SK-N-SH treated with all-trans-retinoic acid at 6 μM for 48 hours (cell line): ENCODE measurements at regions not wholly inside any gene's neighbourhood (a gene's known extent, or its start where the extent isn't known, plus 50 kb on each side); places are given as distances from the start of the nearest gene placed in this dataset.
"Not testable (repeated sequence)": the region's sequence is repeated elsewhere in the genome, so short reads cannot be mapped to it uniquely, and the experiment has no call there.

Experiments used
- ATAC-seq: fragments of 200-7000 bp; cut with Tn5 transposase; 3 replicates; pipeline ENCODE4 v1.9.1; 2020; ENCODE audit warnings: mild to moderate bottlenecking, moderate library complexity
- BACH2 ChIP-seq: fragments of 250-450 bp; sonication (Bioruptor Pico); IDR thresholded peaks from 2 replicates; pipeline ENCODE4 v1.9.0; 2021; ENCODE audit warnings: mild to moderate bottlenecking, borderline replicate concordance
- CREB5 ChIP-seq: fragments of 250-450 bp; sonication (Bioruptor Pico); IDR thresholded peaks from 2 replicates; pipeline ENCODE4 v1.5.1; 2020; ENCODE audit warnings: low read depth, mild to moderate bottlenecking, moderate library complexity
- CSRNP3 ChIP-seq: fragments of 250-450 bp; sonication (Bioruptor Pico); IDR thresholded peaks from 2 replicates; pipeline ENCODE4 v1.5.1; 2021; ENCODE audit warnings: mild to moderate bottlenecking, moderate library complexity
- ESRRG ChIP-seq: fragments of 250-450 bp; sonication (Bioruptor Pico); IDR thresholded peaks from 2 replicates; pipeline ENCODE4 v1.6.1; 2021; ENCODE audit warnings: mild to moderate bottlenecking
- GLIS3 ChIP-seq: fragments of 250-450 bp; sonication (Bioruptor Pico); IDR thresholded peaks from 2 replicates; pipeline ENCODE4 v1.5.0; 2020; ENCODE audit warnings: mild to moderate bottlenecking, moderate library complexity
- ISL1 ChIP-seq: fragments of 250-450 bp; sonication (Bioruptor Pico); IDR thresholded peaks from 2 replicates; pipeline ENCODE4 v2.1.2; 2022; ENCODE audit warnings: mild to moderate bottlenecking, moderate library complexity
- OSR1 ChIP-seq: fragments of 250-450 bp; sonication (Bioruptor Pico); IDR thresholded peaks from 2 replicates; pipeline ENCODE4 v1.8.0; 2022; ENCODE audit warnings: moderate library complexity, mild to moderate bottlenecking, inconsistent platforms
- PATZ1 ChIP-seq: fragments of 250-450 bp; sonication (Bioruptor Pico); IDR thresholded peaks from 2 replicates; pipeline ENCODE4 v1.8.0; 2020; ENCODE audit warnings: mild to moderate bottlenecking, moderate library complexity, borderline replicate concordance
- POU6F1 ChIP-seq: fragments of 250-450 bp; sonication (Bioruptor Pico); IDR thresholded peaks from 2 replicates; pipeline ENCODE4 v1.8.0; 2021; ENCODE audit warnings: low read depth, mild to moderate bottlenecking, moderate library complexity, borderline replicate concordance
- PPARA ChIP-seq: fragments of 250-450 bp; sonication (Bioruptor Pico); IDR thresholded peaks from 2 replicates; pipeline ENCODE4 v1.5.0; 2020; ENCODE audit warnings: mild to moderate bottlenecking, borderline replicate concordance
- RARB ChIP-seq: fragments of 250-450 bp; sonication (Bioruptor Pico); IDR thresholded peaks from 2 replicates; pipeline ENCODE4 v1.8.0; 2021; ENCODE audit warnings: mild to moderate bottlenecking, moderate library complexity
- TCF4 ChIP-seq: fragments of 250-450 bp; sonication (Bioruptor Pico); IDR thresholded peaks from 2 replicates; pipeline ENCODE4 v1.8.0; 2021; ENCODE audit warnings: mild to moderate bottlenecking, moderate library complexity, borderline replicate concordance
- TOX ChIP-seq: fragments of 250-450 bp; sonication (Bioruptor Pico); IDR thresholded peaks from 2 replicates; pipeline ENCODE4 v1.8.0; 2021; ENCODE audit warnings: mild to moderate bottlenecking, moderate library complexity, borderline replicate concordance
- TSHZ2 ChIP-seq: fragments of 250-450 bp; sonication (Bioruptor Pico); IDR thresholded peaks from 2 replicates; pipeline ENCODE4 v1.5.0; 2020; ENCODE audit warnings: mild to moderate bottlenecking, moderate library complexity
- ZC3H10 ChIP-seq: fragments of 250-450 bp; sonication (Bioruptor Pico); IDR thresholded peaks from 2 replicates; pipeline ENCODE4 v1.5.1; 2021; ENCODE audit warnings: mild to moderate bottlenecking, moderate library complexity
- ZFP3 ChIP-seq: fragments of 250-450 bp; sonication (Bioruptor Pico); IDR thresholded peaks from 2 replicates; pipeline ENCODE4 v1.5.0; 2020; ENCODE audit warnings: mild to moderate bottlenecking, moderate library complexity
- ZFP30 ChIP-seq: fragments of 450-650 bp; formaldehyde crosslinking; IDR thresholded peaks from 2 replicates; pipeline ENCODE4 v1.5.0; 2022; ENCODE audit warnings: mild to moderate bottlenecking, moderate library complexity
- ZNF565 ChIP-seq: fragments of 450-650 bp; formaldehyde crosslinking; conservative IDR thresholded peaks from 2 replicates; pipeline ENCODE4 v1.5.0; 2020; ENCODE audit warnings: low read depth, mild to moderate bottlenecking, moderate library complexity
- ZNF8 ChIP-seq: fragments of 450-650 bp; formaldehyde crosslinking; IDR thresholded peaks from 2 replicates; pipeline ENCODE4 v1.5.0; 2020; ENCODE audit warnings: mild to moderate bottlenecking, moderate library complexity

GRCh38 chrX:87006561-87006960 is 511.0 kb upstream of the KLHL4 start:
- ATAC-seq = no peak
- no peak for TF ChIP-seq ISL1 (CRISPR knock-in tag)
- no peak for TF ChIP-seq PATZ1

- no peak for ATAC-seq
- TF ChIP-seq ZNF8 (CRISPR knock-in tag) (no peak), OSR1 (CRISPR knock-in tag) (no peak), ZFP30 (no peak), ZC3H10 (CRISPR knock-in tag) (no peak), CSRNP3 (CRISPR knock-in tag) (no peak), BACH2 (no peak), TOX (CRISPR knock-in tag) (no peak), ESRRG (CRISPR knock-in tag) (no peak), ZFP3 (CRISPR knock-in tag) (no peak), ISL1 (CRISPR knock-in tag) (no peak), CREB5 (no peak), GLIS3 (CRISPR knock-in tag) (no peak), POU6F1 (no peak), PATZ1 (no peak), PPARA (no peak), RARB (CRISPR knock-in tag) (no peak), TSHZ2 (CRISPR knock-in tag) (no peak)
Measured at GRCh38 chrX:87017210-87017609, 500.4 kb upstream of the KLHL4 start.

GRCh38 chrX:87033115-87033514 is 484.5 kb upstream of the KLHL4 start:
- ATAC-seq = not testable (repeated sequence)

GRCh38 chrX:87045352-87045751 is 472.2 kb upstream of the KLHL4 start:
- no peak for ATAC-seq
- TF ChIP-seq ZFP30 = no peak
- no peak for TF ChIP-seq RARB (CRISPR knock-in tag)
- no peak for TF ChIP-seq TCF4 (CRISPR knock-in tag)
- no peak for TF ChIP-seq PATZ1
- TF ChIP-seq PPARA = no peak
- TF ChIP-seq BACH2 = no peak
- no peak for TF ChIP-seq OSR1 (CRISPR knock-in tag)
- TF ChIP-seq ESRRG (CRISPR knock-in tag) = no peak
- no peak for TF ChIP-seq ZNF8 (CRISPR knock-in tag)
- no peak for TF ChIP-seq ZNF565 (CRISPR knock-in tag)
- no peak for TF ChIP-seq POU6F1
- no peak for TF ChIP-seq TOX (CRISPR knock-in tag)
